ENCODE measurements at regions not wholly inside any gene's neighbourhood (a gene's known extent, or its start where the extent isn't known, plus 50 kb on each side); places are given as distances from the start of the nearest gene placed in this dataset.

DNA sequence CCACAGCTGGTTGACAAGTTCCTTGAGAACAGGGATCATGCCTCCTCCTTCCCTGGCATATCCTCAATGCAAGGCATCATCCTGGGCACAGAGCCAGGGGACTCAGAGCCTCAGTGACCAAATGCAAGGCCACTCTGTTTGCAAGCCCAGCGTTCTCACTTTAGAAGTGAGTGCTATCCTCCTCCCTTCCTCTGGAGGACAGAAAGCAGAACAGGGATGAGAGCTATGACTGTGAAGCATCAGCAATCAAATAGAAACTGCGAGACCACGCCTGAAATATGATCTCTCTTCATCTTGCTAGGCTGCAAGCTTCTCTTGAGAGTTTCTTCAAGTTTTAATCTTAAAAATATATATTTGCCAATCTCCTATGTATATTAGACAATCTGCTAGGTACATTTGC is 119.8 kb downstream of the LRATD1 start:
- Histone ChIP-seq H4K20me1 (ENCODE audit: insufficient read depth) (no peaks in the 10 kb centered on the region), H3K36me3 (replicated peaks in 1 of 2; ENCODE audit: control insufficient read depth in 1 of 2, insufficient read depth in 2 of 2, low read length in 1 of 2) (no peaks in the 10 kb centered on the region), H3K4me2 (no peak overlapping the region), H3K9ac (no peak overlapping the region), H3K27me3 (ENCODE audit: insufficient read depth) (no peaks in the 10 kb centered on the region), H3K4me1 (ENCODE audit: control insufficient read depth in 1 of 2, insufficient read depth in 2 of 2, low read depth in 1 of 2, low read length in 1 of 2) (no peaks in the 10 kb centered on the region), H3F3A (replicated peaks; ENCODE audit: insufficient read depth) (no peaks in the 10 kb centered on the region), H3K9me2 (no peaks in the 10 kb centered on the region), H2AFZ (ENCODE audit: low read depth) (no peak overlapping the region), H3K27ac (ENCODE audit: low read depth in 2 of 2, low read length in 1 of 2) (no peak overlapping the region), H3K79me2 (ENCODE audit: insufficient read depth) (no peaks in the 10 kb centered on the region), H3K9me3 (no peaks in the 10 kb centered on the region), H3K4me3 (ENCODE audit: low read depth in 2 of 2, low read length in 1 of 2) (no peak overlapping the region)
- WGBS (ENCODE audit: low lambda C conversion rate): 20% methylated on average over 3 of the region's 3 CpGs
- ChIA-PET CTCF (interaction anchor here (1.0 kb wide), 1 partner anchor 13 kb away, joined by 4 read pairs; no protein-coding TSS in a partner anchor), POLR2A (no interaction called here)
- DNase-seq: no peak
- TF ChIP-seq, protein P1, sequence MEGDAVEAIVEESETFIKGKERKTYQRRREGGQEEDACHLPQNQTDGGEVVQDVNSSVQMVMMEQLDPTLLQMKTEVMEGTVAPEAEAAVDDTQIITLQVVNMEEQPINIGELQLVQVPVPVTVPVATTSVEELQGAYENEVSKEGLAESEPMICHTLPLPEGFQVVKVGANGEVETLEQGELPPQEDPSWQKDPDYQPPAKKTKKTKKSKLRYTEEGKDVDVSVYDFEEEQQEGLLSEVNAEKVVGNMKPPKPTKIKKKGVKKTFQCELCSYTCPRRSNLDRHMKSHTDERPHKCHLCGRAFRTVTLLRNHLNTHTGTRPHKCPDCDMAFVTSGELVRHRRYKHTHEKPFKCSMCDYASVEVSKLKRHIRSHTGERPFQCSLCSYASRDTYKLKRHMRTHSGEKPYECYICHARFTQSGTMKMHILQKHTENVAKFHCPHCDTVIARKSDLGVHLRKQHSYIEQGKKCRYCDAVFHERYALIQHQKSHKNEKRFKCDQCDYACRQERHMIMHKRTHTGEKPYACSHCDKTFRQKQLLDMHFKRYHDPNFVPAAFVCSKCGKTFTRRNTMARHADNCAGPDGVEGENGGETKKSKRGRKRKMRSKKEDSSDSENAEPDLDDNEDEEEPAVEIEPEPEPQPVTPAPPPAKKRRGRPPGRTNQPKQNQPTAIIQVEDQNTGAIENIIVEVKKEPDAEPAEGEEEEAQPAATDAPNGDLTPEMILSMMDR (IDR thresholded peaks at IDR 0.05): no peak
- TF ChIP-seq EZH2phosphoT487 (IDR thresholded peaks at IDR 0.05; ENCODE audit: borderline replicate concordance, low read depth) (no peak), GATA2 (CRISPR knock-in tag; IDR thresholded peaks at IDR 0.05) (no peak), YY1 (IDR thresholded peaks at IDR 0.05; ENCODE audit: low read depth) (no peak), NRF1 (IDR thresholded peaks at IDR 0.05; ENCODE audit: low read depth, low read length) (no peak), SIN3A (IDR thresholded peaks at IDR 0.05; ENCODE audit: borderline replicate concordance, low read depth, low read length) (no peak), TCF12 (IDR thresholded peaks at IDR 0.05) (no peak), EP300 (IDR thresholded peaks at IDR 0.05; ENCODE audit: borderline replicate concordance in 1 of 2, low read depth in 1 of 2, low read length in 1 of 2) (no peak), FOXM1 (IDR thresholded peaks at IDR 0.05; ENCODE audit: low read depth) (no peak), MEF2A (IDR thresholded peaks at IDR 0.05; ENCODE audit: borderline replicate concordance, low read depth) (no peak), CHD2 (IDR thresholded peaks at IDR 0.05; ENCODE audit: low read length, partially characterized antibody) (no peak), RAD21 (IDR thresholded peaks at IDR 0.05; ENCODE audit: low read length) (no peak), TEAD4 (IDR thresholded peaks at IDR 0.05; ENCODE audit: borderline replicate concordance, insufficient read depth) (no peak), SMC3 (IDR thresholded peaks at IDR 0.05; ENCODE audit: low read depth, low read length) (no peak)
- TF ChIP-seq, protein P2, sequence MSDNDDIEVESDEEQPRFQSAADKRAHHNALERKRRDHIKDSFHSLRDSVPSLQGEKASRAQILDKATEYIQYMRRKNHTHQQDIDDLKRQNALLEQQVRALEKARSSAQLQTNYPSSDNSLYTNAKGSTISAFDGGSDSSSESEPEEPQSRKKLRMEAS (IDR thresholded peaks at IDR 0.05; ENCODE audit: low read depth): no peak
- TF ChIP-seq, protein P3, sequence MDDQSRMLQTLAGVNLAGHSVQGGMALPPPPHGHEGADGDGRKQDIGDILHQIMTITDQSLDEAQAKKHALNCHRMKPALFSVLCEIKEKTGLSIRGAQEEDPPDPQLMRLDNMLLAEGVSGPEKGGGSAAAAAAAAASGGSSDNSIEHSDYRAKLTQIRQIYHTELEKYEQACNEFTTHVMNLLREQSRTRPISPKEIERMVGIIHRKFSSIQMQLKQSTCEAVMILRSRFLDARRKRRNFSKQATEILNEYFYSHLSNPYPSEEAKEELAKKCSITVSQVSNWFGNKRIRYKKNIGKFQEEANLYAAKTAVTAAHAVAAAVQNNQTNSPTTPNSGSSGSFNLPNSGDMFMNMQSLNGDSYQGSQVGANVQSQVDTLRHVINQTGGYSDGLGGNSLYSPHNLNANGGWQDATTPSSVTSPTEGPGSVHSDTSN (IDR thresholded peaks at IDR 0.05): no peak

DNA sequence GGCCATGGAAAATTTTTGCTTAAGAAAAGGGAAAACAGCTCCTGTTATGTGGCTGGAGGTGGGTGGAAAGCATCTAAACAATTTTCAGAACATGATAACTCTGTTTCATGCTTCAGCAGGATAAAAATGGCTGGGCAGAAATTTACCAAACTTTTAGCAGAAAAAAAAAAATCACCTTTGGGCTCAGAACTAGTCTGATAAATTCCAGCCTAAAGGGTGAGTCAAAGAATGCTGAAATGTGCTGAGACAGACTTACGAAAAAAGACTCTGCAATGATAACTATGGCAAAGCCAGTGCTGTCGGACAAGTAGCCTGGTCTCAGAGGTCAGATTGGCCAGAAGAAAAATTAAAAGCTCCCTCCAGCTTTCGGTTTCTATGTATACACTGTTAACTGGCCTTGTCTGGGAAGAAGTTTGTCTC is 123.6 kb downstream of the LRATD1 start:
- DNase-seq: no peak
- Histone ChIP-seq H3K27me3 (ENCODE audit: insufficient read depth) (no peaks in the 10 kb centered on the region), H3F3A (replicated peaks; ENCODE audit: insufficient read depth) (no peaks in the 10 kb centered on the region), H3K27ac (ENCODE audit: low read depth in 2 of 2, low read length in 1 of 2) (no peak overlapping the region), H3K36me3 (replicated peaks in 1 of 2; ENCODE audit: control insufficient read depth in 1 of 2, insufficient read depth in 2 of 2, low read length in 1 of 2) (no peaks in the 10 kb centered on the region), H2AFZ (ENCODE audit: low read depth) (no peak overlapping the region), H3K9me2 (no peaks in the 10 kb centered on the region), H3K79me2 (ENCODE audit: insufficient read depth) (no peaks in the 10 kb centered on the region), H3K4me3 (ENCODE audit: low read depth in 2 of 2, low read length in 1 of 2) (no peak overlapping the region), H4K20me1 (ENCODE audit: insufficient read depth) (no peaks in the 10 kb centered on the region), H3K9me3 (no peaks in the 10 kb centered on the region), H3K4me2 (no peak overlapping the region), H3K9ac (no peak overlapping the region), H3K4me1 (ENCODE audit: control insufficient read depth in 1 of 2, insufficient read depth in 2 of 2, low read depth in 1 of 2, low read length in 1 of 2) (peaks cover 0 to 7% of the 10 kb centered on the region in 2 experiments; a peak in 1 of 4 replicates)
- WGBS (ENCODE audit: low lambda C conversion rate): 13% methylated on average over 3 of the region's 3 CpGs
- ChIA-PET CTCF (interaction anchor here (1.4 kb wide), 1 partner anchor 24 kb away, joined by 4 read pairs; no protein-coding TSS in a partner anchor), POLR2A (no interaction called here)
- no peak for TF ChIP-seq RXRA (IDR thresholded peaks at IDR 0.05; ENCODE audit: borderline replicate concordance, low read depth)
- no peak for TF ChIP-seq FOSL2 (IDR thresholded peaks at IDR 0.05; ENCODE audit: borderline replicate concordance, low read depth)
- TF ChIP-seq NFIC (IDR thresholded peaks at IDR 0.05; ENCODE audit: borderline replicate concordance): no peak
- no peak for TF ChIP-seq TAF1 (IDR thresholded peaks at IDR 0.05; ENCODE audit: borderline replicate concordance, low read depth, low read length)
- TF ChIP-seq, protein P1 (IDR thresholded peaks at IDR 0.05): no peak
- no peak for TF ChIP-seq TCF12 (IDR thresholded peaks at IDR 0.05)
- TF ChIP-seq NRF1 (IDR thresholded peaks at IDR 0.05; ENCODE audit: low read depth, low read length): no peak
- TF ChIP-seq SIN3A (IDR thresholded peaks at IDR 0.05; ENCODE audit: borderline replicate concordance, low read depth, low read length): no peak
- no peak for TF ChIP-seq FOXJ3 (CRISPR knock-in tag; IDR thresholded peaks at IDR 0.05)
- TF ChIP-seq, protein P3 (IDR thresholded peaks at IDR 0.05): no peak
- no peak for TF ChIP-seq MEF2A (IDR thresholded peaks at IDR 0.05; ENCODE audit: borderline replicate concordance, low read depth)

Data from SK-N-SH (cell line).